HepG2 (cell line): ENCODE measurements at regions not wholly inside any gene's neighbourhood (a gene's known extent, or its start where the extent isn't known, plus 50 kb on each side); places are given as distances from the start of the nearest gene placed in this dataset.

Source experiments
- AGO1 ChIP-seq: fragments of 200-400 bp; formaldehyde crosslinking; IDR thresholded peaks from 2 replicates; pipeline ENCODE4 v1.6.1; 2017; ENCODE audit warnings: mild to moderate bottlenecking, low read depth, low read length, moderate library complexity; ENCODE audit not compliant: poor library complexity, severe bottlenecking
- AKAP8 ChIP-seq: sonication (generic); formaldehyde crosslinking; IDR thresholded peaks from 2 replicates; pipeline ENCODE4 v1.5.1; 2020; ENCODE audit warnings: mild to moderate bottlenecking, missing genetic modification reagents
- FOSL1 ChIP-seq: sonication (generic); formaldehyde crosslinking; IDR thresholded peaks from 2 replicates; pipeline ENCODE4 v1.9.0; 2021; ENCODE audit warnings: missing genetic modification reagents, borderline replicate concordance
- JUND ChIP-seq: sonication (generic); formaldehyde crosslinking; IDR thresholded peaks from 2 replicates; pipeline ENCODE4 v1.8.0; 2022; ENCODE audit warnings: mild to moderate bottlenecking, missing genetic modification reagents
- MED1 ChIP-seq: sonication (generic); formaldehyde crosslinking; IDR thresholded peaks from 2 replicates; pipeline ENCODE4 v1.4.0; 2020; ENCODE audit warnings: missing genetic modification reagents
- MIXL1 ChIP-seq: IDR thresholded peaks from 2 replicates; pipeline ENCODE4 v1.6.1; 2016
- MTA1 ChIP-seq: sonication (generic); formaldehyde crosslinking; IDR thresholded peaks from 2 replicates; pipeline ENCODE4 v1.4.0; 2020; ENCODE audit warnings: missing genetic modification reagents, mild to moderate bottlenecking, borderline replicate concordance
- NFKBIZ ChIP-seq: IDR thresholded peaks from 2 replicates; pipeline ENCODE4 v1.6.1; 2018; ENCODE audit warnings: missing genetic modification reagents, missing compliant biosample characterization
- NFYB ChIP-seq: sonication (generic); formaldehyde crosslinking; IDR thresholded peaks from 2 replicates; pipeline ENCODE4 v1.4.0; 2020; ENCODE audit warnings: missing genetic modification reagents
- NKX3-1 ChIP-seq: sonication (generic); formaldehyde crosslinking; IDR thresholded peaks from 2 replicates; pipeline ENCODE4 v1.5.0; 2020; ENCODE audit warnings: missing genetic modification reagents
- NR2F2 ChIP-seq: IDR thresholded peaks from 2 replicates; pipeline ENCODE4 v1.6.1; 2012; ENCODE audit warnings: low read depth, inconsistent platforms, borderline replicate concordance
- PCBP1 ChIP-seq: fragments of 200-400 bp; formaldehyde crosslinking; IDR thresholded peaks from 2 replicates; pipeline ENCODE4 v1.6.1; 2017; ENCODE audit warnings: mild to moderate bottlenecking, low read depth, low read length, borderline replicate concordance
- PHF21A ChIP-seq: sonication (generic); formaldehyde crosslinking; IDR thresholded peaks from 2 replicates; pipeline ENCODE4 v1.5.0; 2020; ENCODE audit warnings: mild to moderate bottlenecking, missing genetic modification reagents
- PITX1 ChIP-seq: sonication (generic); formaldehyde crosslinking; IDR thresholded peaks from 2 replicates; pipeline ENCODE4 v1.5.1; 2020; ENCODE audit warnings: mild to moderate bottlenecking, missing genetic modification reagents
- RAD51 ChIP-seq: fragments of 450-650 bp; IDR thresholded peaks from 2 replicates; pipeline ENCODE4 v1.6.1; 2016; ENCODE audit warnings: borderline replicate concordance
- SNAI1 ChIP-seq: sonication (generic); formaldehyde crosslinking; IDR thresholded peaks from 2 replicates; pipeline ENCODE4 v1.5.0; 2020; ENCODE audit warnings: mild to moderate bottlenecking, missing genetic modification reagents, borderline replicate concordance
- SRY ChIP-seq: sonication (generic); formaldehyde crosslinking; IDR thresholded peaks from 2 replicates; pipeline ENCODE4 v1.8.0; 2022; ENCODE audit warnings: mild to moderate bottlenecking, missing genetic modification reagents
- SSRP1 ChIP-seq: IDR thresholded peaks from 2 replicates; pipeline ENCODE4 v1.6.1; 2016; ENCODE audit warnings: control low read depth
- TCF12 ChIP-seq, 2 experiments: fragments of 450-650 bp in 1 of 2; sonication (generic) in 1 of 2; formaldehyde crosslinking in 1 of 2; IDR thresholded peaks; 2 replicates each; pipeline versions ENCODE4 v1.6.1 to v1.8.0; 2017 to 2022; ENCODE audit warnings: antibody characterized with exemption in 1 of 2, mild to moderate bottlenecking in 1 of 2, missing genetic modification reagents in 1 of 2, moderate library complexity in 1 of 2
- ZBTB7A ChIP-seq: sonication (generic); formaldehyde crosslinking; IDR thresholded peaks from 2 replicates; pipeline ENCODE4 v1.8.0; 2022; ENCODE audit warnings: mild to moderate bottlenecking, missing genetic modification reagents
- ZNF577 ChIP-seq: sonication (generic); formaldehyde crosslinking; IDR thresholded peaks from 2 replicates; pipeline ENCODE4 v1.4.0; 2020; ENCODE audit warnings: mild to moderate bottlenecking, low read depth, missing genetic modification reagents, borderline replicate concordance
- ZZZ3 ChIP-seq: sonication (generic); formaldehyde crosslinking; IDR thresholded peaks from 2 replicates; pipeline ENCODE4 v1.4.0; 2020; ENCODE audit warnings: missing genetic modification reagents, mild to moderate bottlenecking, borderline replicate concordance
- TF ChIP-seq, protein P1 (sequence below): sonication (generic); formaldehyde crosslinking; IDR thresholded peaks from 2 replicates; pipeline ENCODE4 v1.4.0; 2020; ENCODE audit warnings: missing genetic modification reagents
- TF ChIP-seq, protein P2 (sequence below): sonication (generic); formaldehyde crosslinking; IDR thresholded peaks from 2 replicates; pipeline ENCODE4 v1.8.1; 2023; ENCODE audit warnings: mild to moderate bottlenecking, missing genetic modification reagents
- TF ChIP-seq, protein P3 (sequence below): sonication (generic); formaldehyde crosslinking; IDR thresholded peaks from 2 replicates; pipeline ENCODE4 v1.5.1; 2020; ENCODE audit warnings: mild to moderate bottlenecking, missing genetic modification reagents, borderline replicate concordance
- TF ChIP-seq, protein P4 (sequence below): sonication (generic); formaldehyde crosslinking; IDR thresholded peaks from 2 replicates; pipeline ENCODE4 v1.4.0; 2020; ENCODE audit warnings: missing genetic modification reagents; ENCODE audit errors: not compliant biosample characterization

DNA sequence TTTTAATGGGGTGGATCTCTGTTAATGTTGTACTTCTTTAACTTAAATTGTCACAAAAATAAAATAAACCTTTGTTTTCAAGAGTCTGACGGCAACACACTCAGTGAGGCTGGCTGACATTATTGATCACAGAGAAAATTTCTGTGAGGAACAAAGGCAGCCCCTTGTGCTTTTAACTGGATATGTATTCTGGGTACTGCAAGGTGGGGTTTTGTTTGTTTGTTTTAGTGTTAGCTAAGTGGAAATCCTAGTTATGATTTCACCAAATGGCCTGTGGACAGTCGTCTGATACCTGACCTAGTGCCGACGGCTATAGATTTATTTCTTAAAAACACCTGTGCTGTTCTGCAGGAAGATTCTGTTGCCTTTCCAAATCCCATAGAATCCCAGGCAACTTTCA is 1329.5 kb upstream of the ZEB2 start (continued):
- 0 out of 2 replicates have a peak, but pooled peaks have one; percentile 28 for TF ChIP-seq PITX1
- 0 out of 2 replicates have a peak, but pooled peaks have one; percentile 25 for TF ChIP-seq NR2F2
- TF ChIP-seq MED1 (CRISPR knock-in tag): 0 out of 2 replicates have a peak, but pooled peaks have one; percentile 18
- TF ChIP-seq, protein P1, sequence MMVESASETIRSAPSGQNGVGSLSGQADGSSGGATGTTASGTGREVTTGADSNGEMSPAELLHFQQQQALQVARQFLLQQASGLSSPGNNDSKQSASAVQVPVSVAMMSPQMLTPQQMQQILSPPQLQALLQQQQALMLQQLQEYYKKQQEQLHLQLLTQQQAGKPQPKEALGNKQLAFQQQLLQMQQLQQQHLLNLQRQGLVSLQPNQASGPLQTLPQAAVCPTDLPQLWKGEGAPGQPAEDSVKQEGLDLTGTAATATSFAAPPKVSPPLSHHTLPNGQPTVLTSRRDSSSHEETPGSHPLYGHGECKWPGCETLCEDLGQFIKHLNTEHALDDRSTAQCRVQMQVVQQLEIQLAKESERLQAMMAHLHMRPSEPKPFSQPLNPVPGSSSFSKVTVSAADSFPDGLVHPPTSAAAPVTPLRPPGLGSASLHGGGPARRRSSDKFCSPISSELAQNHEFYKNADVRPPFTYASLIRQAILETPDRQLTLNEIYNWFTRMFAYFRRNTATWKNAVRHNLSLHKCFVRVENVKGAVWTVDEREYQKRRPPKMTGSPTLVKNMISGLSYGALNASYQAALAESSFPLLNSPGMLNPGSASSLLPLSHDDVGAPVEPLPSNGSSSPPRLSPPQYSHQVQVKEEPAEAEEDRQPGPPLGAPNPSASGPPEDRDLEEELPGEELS (CRISPR knock-in tag): peak; percentile 67
- TF ChIP-seq NKX3-1: no peak
- TF ChIP-seq PCBP1: no peak
- no peak for TF ChIP-seq AKAP8 (CRISPR knock-in tag)
- TF ChIP-seq MTA1 (CRISPR knock-in tag): no peak
- no peak for TF ChIP-seq JUND (CRISPR knock-in tag)
- no peak for TF ChIP-seq FOSL1
- no peak for TF ChIP-seq AGO1
- no peak for TF ChIP-seq ZNF577 (CRISPR knock-in tag)
- TF ChIP-seq PHF21A: no peak
- TF ChIP-seq SSRP1: no peak
- TF ChIP-seq ZZZ3: no peak
- no peak for TF ChIP-seq NFKBIZ (CRISPR knock-in tag)
- TF ChIP-seq RAD51: no peak
- TF ChIP-seq SRY (CRISPR knock-in tag): no peak
- TF ChIP-seq, protein P2, sequence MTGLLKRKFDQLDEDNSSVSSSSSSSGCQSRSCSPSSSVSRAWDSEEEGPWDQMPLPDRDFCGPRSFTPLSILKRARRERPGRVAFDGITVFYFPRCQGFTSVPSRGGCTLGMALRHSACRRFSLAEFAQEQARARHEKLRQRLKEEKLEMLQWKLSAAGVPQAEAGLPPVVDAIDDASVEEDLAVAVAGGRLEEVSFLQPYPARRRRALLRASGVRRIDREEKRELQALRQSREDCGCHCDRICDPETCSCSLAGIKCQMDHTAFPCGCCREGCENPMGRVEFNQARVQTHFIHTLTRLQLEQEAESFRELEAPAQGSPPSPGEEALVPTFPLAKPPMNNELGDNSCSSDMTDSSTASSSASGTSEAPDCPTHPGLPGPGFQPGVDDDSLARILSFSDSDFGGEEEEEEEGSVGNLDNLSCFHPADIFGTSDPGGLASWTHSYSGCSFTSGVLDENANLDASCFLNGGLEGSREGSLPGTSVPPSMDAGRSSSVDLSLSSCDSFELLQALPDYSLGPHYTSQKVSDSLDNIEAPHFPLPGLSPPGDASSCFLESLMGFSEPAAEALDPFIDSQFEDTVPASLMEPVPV (CRISPR knock-in tag): no peak
- no peak for TF ChIP-seq ZBTB7A (CRISPR knock-in tag)
- TF ChIP-seq NFYB (CRISPR knock-in tag): no peak
- TF ChIP-seq TCF12 (IDR thresholded peaks at IDR 0.05): no peak
- TF ChIP-seq TCF12 (CRISPR knock-in tag; IDR thresholded peaks at IDR 0.05): no peak
- TF ChIP-seq, protein P3, sequence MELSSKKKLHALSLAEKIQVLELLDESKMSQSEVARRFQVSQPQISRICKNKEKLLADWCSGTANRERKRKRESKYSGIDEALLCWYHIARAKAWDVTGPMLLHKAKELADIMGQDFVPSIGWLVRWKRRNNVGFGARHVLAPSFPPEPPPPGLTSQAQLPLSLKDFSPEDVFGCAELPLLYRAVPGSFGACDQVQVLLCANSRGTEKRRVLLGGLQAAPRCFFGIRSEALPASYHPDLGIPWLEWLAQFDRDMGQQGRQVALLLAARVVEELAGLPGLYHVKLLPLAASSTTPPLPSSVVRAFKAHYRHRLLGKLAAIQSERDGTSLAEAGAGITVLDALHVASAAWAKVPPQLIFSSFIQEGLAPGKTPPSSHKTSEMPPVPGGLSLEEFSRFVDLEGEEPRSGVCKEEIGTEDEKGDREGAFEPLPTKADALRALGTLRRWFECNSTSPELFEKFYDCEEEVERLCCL: no peak
- TF ChIP-seq MIXL1 (CRISPR knock-in tag): 0 out of 2 replicates have a peak, but pooled peaks have one; percentile 21
- 0 out of 2 replicates have a peak, but pooled peaks have one; percentile 32 for TF ChIP-seq SNAI1 (CRISPR knock-in tag)
- TF ChIP-seq, protein P4, sequence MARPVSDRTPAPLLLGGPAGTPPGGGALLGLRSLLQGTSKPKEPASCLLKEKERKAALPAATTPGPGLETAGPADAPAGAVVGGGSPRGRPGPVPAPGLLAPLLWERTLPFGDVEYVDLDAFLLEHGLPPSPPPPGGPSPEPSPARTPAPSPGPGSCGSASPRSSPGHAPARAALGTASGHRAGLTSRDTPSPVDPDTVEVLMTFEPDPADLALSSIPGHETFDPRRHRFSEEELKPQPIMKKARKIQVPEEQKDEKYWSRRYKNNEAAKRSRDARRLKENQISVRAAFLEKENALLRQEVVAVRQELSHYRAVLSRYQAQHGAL (CRISPR knock-in tag): no peak
